HCT116 (cell line): ENCODE measurements at regions not wholly inside any gene's neighbourhood (a gene's known extent, or its start where the extent isn't known, plus 50 kb on each side); places are given as distances from the start of the nearest gene placed in this dataset.

Source experiments
- ATAC-seq: fragments of 200-7000 bp; cut with Tn5 transposase; 2 replicates; pipeline ENCODE4 v1.9.1; 2020; ENCODE audit warnings: mild to moderate bottlenecking, moderate library complexity
- BruUV-seq: library from RNA; stranded (reverse); fragments of 400-500 nt; replicated peaks from 2 replicates; lab custom pipeline; 2021; lab: Mats Ljungman, UMichigan
- CTCF ChIA-PET: fragments of 300-600 bp; sonication (Branson Sonifier 250); formaldehyde crosslinking; loops from one replicate; lab custom pipeline; 2021; ENCODE audit warnings: antibody characterized with exemption; lab: Charles Lee
- POLR2A ChIA-PET: fragments of 300-600, 350-600 bp; sonication (Branson Sonifier 250); formaldehyde crosslinking; loops from one replicate; lab custom pipeline; 2021; ENCODE audit warnings: antibody characterized with exemption; lab: Charles Lee
- RAD21 ChIA-PET, 2 experiments: fragments of 300-600 bp; sonication (Branson Sonifier 250); formaldehyde crosslinking; loops; one replicate each; lab custom pipeline; 2023; ENCODE audit warnings: low total read pairs in 2 of 2; ENCODE audit not compliant: uncharacterized antibody in 2 of 2, unreplicated experiment in 2 of 2, low non-redundant PET in 1 of 2; lab: Charles Lee
- DNase-seq: peaks from one replicate; pipeline ENCODE4 v3.0.0-alpha.2; 2010; ENCODE audit warnings: low read depth, low spot score
- H2AFZ ChIP-seq: fragments of 200-600 bp; shearing (Covaris generic), sonication (generic); 2 replicates; pipeline ENCODE4 v1.6.1; 2017; ENCODE audit warnings: low read depth, mixed run types, mixed read lengths, antibody characterized with exemption, low read length; ENCODE audit not compliant: poor library complexity, severe bottlenecking
- H3K27ac ChIP-seq: 2 replicates; pipeline ENCODE4 v1.5.1; 2012; ENCODE audit warnings: low read depth, low read length
- H3K27me3 ChIP-seq: fragments of 200-600 bp; sonication (generic); 2 replicates; pipeline ENCODE4 v1.6.1; 2016; ENCODE audit warnings: mixed run types, low read length, mixed read lengths; ENCODE audit not compliant: insufficient read depth
- H3K36me3 ChIP-seq, 2 experiments: fragments of 200-500 bp in 1 of 2; fragments of 200-600 bp in 1 of 2; sonication (Bioruptor generic) in 1 of 2; sonication (generic) in 1 of 2; 2 replicates each; pipeline versions ENCODE4 v1.5.1 to v1.6.1; 2014 to 2016; ENCODE audit warnings: low read length in 2 of 2, inconsistent platforms in 1 of 2, mixed read lengths in 1 of 2, mixed run types in 1 of 2; ENCODE audit not compliant: insufficient read depth in 2 of 2, control insufficient read depth in 1 of 2
- H3K4me1 ChIP-seq, 2 experiments: fragments of 200-600 bp in 1 of 2; sonication (generic) in 1 of 2; 2 replicates each; pipeline versions ENCODE4 v1.5.1 to v1.6.1; 2012 to 2017; ENCODE audit warnings: low read length in 2 of 2, inconsistent platforms in 1 of 2, mild to moderate bottlenecking in 1 of 2, mixed read lengths in 1 of 2, mixed run types in 1 of 2, moderate library complexity in 1 of 2; ENCODE audit not compliant: insufficient read depth in 2 of 2, control insufficient read depth in 1 of 2
- H3K4me2 ChIP-seq: fragments of 200-600 bp; sonication (generic); 2 replicates; pipeline ENCODE4 v1.6.1; 2017; ENCODE audit warnings: mixed run types, low read length, mixed read lengths
- H3K4me3 ChIP-seq, 2 experiments: fragments of 200-600 bp in 1 of 2; sonication (generic) in 1 of 2; replicated peaks in 1 of 2; 2 replicates each; pipeline ENCODE4 v1.5.1; 2011 to 2016; ENCODE audit warnings: low read length in 2 of 2, control low read depth in 1 of 2, low read depth in 1 of 2, mild to moderate bottlenecking in 1 of 2, mixed read lengths in 1 of 2, mixed run types in 1 of 2
- H3K79me2 ChIP-seq: fragments of 200-600 bp; sonication (generic); 2 replicates; pipeline ENCODE4 v1.6.1; 2017; ENCODE audit warnings: mild to moderate bottlenecking, mixed run types, low read length, moderate library complexity, mixed read lengths; ENCODE audit not compliant: insufficient read depth
- H3K9ac ChIP-seq: fragments of 200-600 bp; sonication (generic); 2 replicates; pipeline ENCODE4 v1.6.1; 2016; ENCODE audit warnings: low read length, mixed read lengths
- H3K9me2 ChIP-seq: fragments of 200-600 bp; sonication (generic), shearing (Covaris generic); 2 replicates; pipeline ENCODE4 v1.6.1; 2017; ENCODE audit warnings: mixed run types, mild to moderate bottlenecking, moderate library complexity; ENCODE audit not compliant: insufficient read depth
- H3K9me3 ChIP-seq, 2 experiments: fragments of 200-500 bp in 1 of 2; fragments of 200-600 bp in 1 of 2; sonication (Bioruptor generic) in 1 of 2; sonication (generic) in 1 of 2; 2 replicates each; pipeline ENCODE4 v1.6.1; 2014 to 2017; ENCODE audit warnings: low read length in 2 of 2, mixed read lengths in 2 of 2, inconsistent platforms in 1 of 2, low read depth in 1 of 2, mild to moderate bottlenecking in 1 of 2, mixed run types in 1 of 2, moderate library complexity in 1 of 2; ENCODE audit not compliant: control insufficient read depth in 1 of 2, insufficient read depth in 1 of 2
- H4K20me1 ChIP-seq: fragments of 200-600 bp; sonication (generic), shearing (Covaris generic); 2 replicates; pipeline ENCODE4 v1.6.1; 2017; ENCODE audit warnings: mixed run types, mild to moderate bottlenecking, moderate library complexity; ENCODE audit not compliant: insufficient read depth
- CBX3 ChIP-seq: IDR thresholded peaks from 2 replicates; pipeline ENCODE4 v1.6.1; 2012; ENCODE audit warnings: low read depth
- CEBPB ChIP-seq: IDR thresholded peaks from 2 replicates; pipeline ENCODE4 v1.6.1; 2012; ENCODE audit warnings: low read depth
- EGR1 ChIP-seq: IDR thresholded peaks from 2 replicates; pipeline ENCODE4 v1.6.1; 2012; ENCODE audit warnings: low read depth
- EZH2 ChIP-seq: fragments of 200-600 bp; sonication (generic); IDR thresholded peaks from 2 replicates; pipeline ENCODE4 v1.6.1; 2017; ENCODE audit warnings: antibody characterized with exemption, mixed run types
- JUND ChIP-seq: IDR thresholded peaks from 2 replicates; pipeline ENCODE4 v1.6.1; 2012
- POLR2A ChIP-seq: IDR thresholded peaks from 2 replicates; pipeline ENCODE4 v1.7.0; 2011; ENCODE audit warnings: borderline replicate concordance; ENCODE audit not compliant: insufficient read depth, insufficient read length; ENCODE audit errors: extremely low read depth
- RAD21 ChIP-seq: IDR thresholded peaks from 2 replicates; pipeline ENCODE4 v1.6.1; 2012; ENCODE audit warnings: low read depth, mild to moderate bottlenecking
- SIN3A ChIP-seq: IDR thresholded peaks from 2 replicates; pipeline ENCODE4 v1.6.1; 2012; ENCODE audit warnings: low read depth
- SP1 ChIP-seq: IDR thresholded peaks from 2 replicates; pipeline ENCODE4 v1.6.1; 2012; ENCODE audit warnings: low read depth
- TCF7L2 ChIP-seq: IDR thresholded peaks from 2 replicates; pipeline ENCODE4 v1.7.0; 2011; ENCODE audit warnings: borderline replicate concordance, inconsistent platforms; ENCODE audit not compliant: insufficient read depth, insufficient read length; ENCODE audit errors: extremely low read depth
- YY1 ChIP-seq: IDR thresholded peaks from 2 replicates; pipeline ENCODE4 v1.6.1; 2011; ENCODE audit warnings: low read length, low read depth, moderate library complexity, mild to moderate bottlenecking; ENCODE audit not compliant: insufficient replicate concordance; ENCODE audit errors: extremely low read depth
- ZFX ChIP-seq: fragments of 450-650 bp; IDR thresholded peaks from 2 replicates; pipeline ENCODE4 v1.6.1; 2017
- intact Hi-C: fragments of 100-400 bp; cut with micrococcal nuclease; formaldehyde crosslinking; loops from 2 replicates; pipeline ENCODE4 v1.10.0; 2022
- TF ChIP-seq, protein P1 (sequence below): IDR thresholded peaks from 2 replicates; pipeline ENCODE4 v1.6.1; 2011; ENCODE audit warnings: mild to moderate bottlenecking, low read length, moderate library complexity; ENCODE audit not compliant: insufficient replicate concordance; ENCODE audit errors: extremely low read depth
- TF ChIP-seq, protein P2 (sequence below): IDR thresholded peaks from 2 replicates; pipeline ENCODE4 v1.6.1; 2012; ENCODE audit warnings: low read depth

DNA sequence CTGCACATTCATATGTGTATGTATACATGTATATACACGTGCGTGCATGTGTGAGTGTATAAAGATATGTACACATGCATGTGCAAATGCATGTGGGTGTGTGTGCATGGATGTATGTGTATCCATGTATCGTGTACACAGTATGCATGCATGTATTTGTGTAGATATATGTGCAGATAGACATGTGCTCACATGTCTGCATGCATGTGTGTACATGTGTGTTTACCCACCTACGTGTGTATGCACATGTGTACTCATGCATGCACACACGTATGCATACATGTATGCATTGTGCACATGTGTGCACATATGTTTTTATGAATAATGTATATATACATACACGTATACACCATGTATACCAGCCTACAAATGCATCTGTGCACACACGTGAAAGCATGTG lies 80.3 kb upstream of the ZNF322 start:
- Histone ChIP-seq H3K9ac (no peak overlapping the region), H3K36me3 (no peaks in the 10 kb centered on the region), H3K79me2 (no peaks in the 10 kb centered on the region), H3K27ac (no peak overlapping the region), H2AFZ (no peak overlapping the region), H3K9me3 (peaks cover 0 to 6% of the 10 kb centered on the region in 2 experiments; a peak in 1 of 4 replicates), H4K20me1 (no peaks in the 10 kb centered on the region), H3K4me1 (peaks cover 2 to 13% of the 10 kb centered on the region in 2 experiments; a peak in 3 of 4 replicates), H3K4me2 (no peak overlapping the region), H3K9me2 (no peaks in the 10 kb centered on the region), H3K27me3 (no peaks in the 10 kb centered on the region), H3K4me3 (no peak overlapping the region)
- no peak for ATAC-seq
- DNase-seq, result no peak
- POLR2A ChIA-PET, result no interaction called here
- RAD21 ChIA-PET, result no interaction called here
- CTCF ChIA-PET, result no interaction called here
- intact Hi-C loops, result no loop called here
- no TSS peak for BruUV-seq
- no peak for TF ChIP-seq YY1
- no peak for TF ChIP-seq ZFX
- TF ChIP-seq, protein P1, sequence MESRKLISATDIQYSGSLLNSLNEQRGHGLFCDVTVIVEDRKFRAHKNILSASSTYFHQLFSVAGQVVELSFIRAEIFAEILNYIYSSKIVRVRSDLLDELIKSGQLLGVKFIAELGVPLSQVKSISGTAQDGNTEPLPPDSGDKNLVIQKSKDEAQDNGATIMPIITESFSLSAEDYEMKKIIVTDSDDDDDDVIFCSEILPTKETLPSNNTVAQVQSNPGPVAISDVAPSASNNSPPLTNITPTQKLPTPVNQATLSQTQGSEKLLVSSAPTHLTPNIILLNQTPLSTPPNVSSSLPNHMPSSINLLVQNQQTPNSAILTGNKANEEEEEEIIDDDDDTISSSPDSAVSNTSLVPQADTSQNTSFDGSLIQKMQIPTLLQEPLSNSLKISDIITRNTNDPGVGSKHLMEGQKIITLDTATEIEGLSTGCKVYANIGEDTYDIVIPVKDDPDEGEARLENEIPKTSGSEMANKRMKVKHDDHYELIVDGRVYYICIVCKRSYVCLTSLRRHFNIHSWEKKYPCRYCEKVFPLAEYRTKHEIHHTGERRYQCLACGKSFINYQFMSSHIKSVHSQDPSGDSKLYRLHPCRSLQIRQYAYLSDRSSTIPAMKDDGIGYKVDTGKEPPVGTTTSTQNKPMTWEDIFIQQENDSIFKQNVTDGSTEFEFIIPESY, result no peak
- TF ChIP-seq SIN3A, result no peak
- TF ChIP-seq EGR1, result no peak
- TF ChIP-seq CBX3, result no peak
- TF ChIP-seq, protein P2, sequence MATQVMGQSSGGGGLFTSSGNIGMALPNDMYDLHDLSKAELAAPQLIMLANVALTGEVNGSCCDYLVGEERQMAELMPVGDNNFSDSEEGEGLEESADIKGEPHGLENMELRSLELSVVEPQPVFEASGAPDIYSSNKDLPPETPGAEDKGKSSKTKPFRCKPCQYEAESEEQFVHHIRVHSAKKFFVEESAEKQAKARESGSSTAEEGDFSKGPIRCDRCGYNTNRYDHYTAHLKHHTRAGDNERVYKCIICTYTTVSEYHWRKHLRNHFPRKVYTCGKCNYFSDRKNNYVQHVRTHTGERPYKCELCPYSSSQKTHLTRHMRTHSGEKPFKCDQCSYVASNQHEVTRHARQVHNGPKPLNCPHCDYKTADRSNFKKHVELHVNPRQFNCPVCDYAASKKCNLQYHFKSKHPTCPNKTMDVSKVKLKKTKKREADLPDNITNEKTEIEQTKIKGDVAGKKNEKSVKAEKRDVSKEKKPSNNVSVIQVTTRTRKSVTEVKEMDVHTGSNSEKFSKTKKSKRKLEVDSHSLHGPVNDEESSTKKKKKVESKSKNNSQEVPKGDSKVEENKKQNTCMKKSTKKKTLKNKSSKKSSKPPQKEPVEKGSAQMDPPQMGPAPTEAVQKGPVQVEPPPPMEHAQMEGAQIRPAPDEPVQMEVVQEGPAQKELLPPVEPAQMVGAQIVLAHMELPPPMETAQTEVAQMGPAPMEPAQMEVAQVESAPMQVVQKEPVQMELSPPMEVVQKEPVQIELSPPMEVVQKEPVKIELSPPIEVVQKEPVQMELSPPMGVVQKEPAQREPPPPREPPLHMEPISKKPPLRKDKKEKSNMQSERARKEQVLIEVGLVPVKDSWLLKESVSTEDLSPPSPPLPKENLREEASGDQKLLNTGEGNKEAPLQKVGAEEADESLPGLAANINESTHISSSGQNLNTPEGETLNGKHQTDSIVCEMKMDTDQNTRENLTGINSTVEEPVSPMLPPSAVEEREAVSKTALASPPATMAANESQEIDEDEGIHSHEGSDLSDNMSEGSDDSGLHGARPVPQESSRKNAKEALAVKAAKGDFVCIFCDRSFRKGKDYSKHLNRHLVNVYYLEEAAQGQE, result no peak
- no peak for TF ChIP-seq RAD21
- TF ChIP-seq JUND, result no peak
- no peak for TF ChIP-seq SP1
- TF ChIP-seq EZH2, result no peak
- no peak for TF ChIP-seq CEBPB
- TF ChIP-seq POLR2A, result no peak
- TF ChIP-seq TCF7L2, result no peak
- TF ChIP-seq, all 23 proteins: peak for 0
